Cerebellar cortex (tissue), 1 donor: ENCODE measurements at regions not wholly inside any gene's neighbourhood (a gene's known extent, or its start where the extent isn't known, plus 50 kb on each side); places are given as distances from the start of the nearest gene placed in this dataset.

Source experiments
- DNase-seq: peaks from one replicate; pipeline ENCODE4 v3.0.0-alpha.2; 2015; ENCODE audit warnings: low spot score

DNA sequence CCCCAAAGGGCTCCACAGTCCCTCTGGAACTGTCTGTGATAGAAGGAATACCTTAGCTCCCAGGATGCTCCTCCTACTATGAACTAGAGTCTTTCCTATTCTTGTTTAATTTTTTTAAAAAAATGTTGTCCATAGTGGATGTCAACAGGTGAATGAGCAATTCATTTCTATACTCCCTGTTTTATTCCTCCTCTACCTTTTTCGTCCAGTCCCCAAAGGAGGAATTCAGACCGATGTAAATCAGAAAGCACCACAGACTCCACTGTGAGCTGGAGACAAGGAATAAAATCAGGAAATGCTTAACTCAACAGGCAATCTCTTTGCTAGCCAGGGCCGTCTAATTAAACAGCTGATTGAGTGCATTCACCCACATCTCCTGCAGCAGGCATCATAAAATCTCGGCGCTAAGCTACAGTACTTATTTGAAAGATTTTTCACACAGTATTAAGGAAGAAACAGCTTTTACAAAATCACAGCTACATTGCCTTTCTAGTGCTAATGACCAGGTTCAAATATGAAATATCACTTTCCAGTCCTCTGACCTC, 381.6 kb downstream of the SIPA1L2 start:
- no peak for DNase-seq

DNA sequence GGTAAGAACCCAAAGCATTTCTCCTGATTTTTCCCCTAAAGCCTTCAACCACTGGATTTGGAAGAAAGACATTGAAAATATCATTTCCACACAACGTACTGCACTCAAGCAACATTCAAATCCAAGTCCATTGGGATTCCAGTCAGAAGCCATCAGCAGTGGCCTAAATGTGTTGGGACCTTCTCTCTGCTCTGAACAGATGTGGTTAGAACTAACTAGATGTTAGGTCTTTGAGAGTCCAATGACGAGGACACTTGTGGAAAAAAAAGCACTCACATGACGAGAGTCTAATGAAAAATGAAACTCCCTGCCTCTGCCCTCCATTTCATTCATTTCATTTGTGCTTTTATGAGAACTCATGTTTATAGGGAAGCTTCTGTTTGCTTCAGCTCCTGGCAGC, 382.3 kb downstream of the SIPA1L2 start:
- no peak for DNase-seq

DNA sequence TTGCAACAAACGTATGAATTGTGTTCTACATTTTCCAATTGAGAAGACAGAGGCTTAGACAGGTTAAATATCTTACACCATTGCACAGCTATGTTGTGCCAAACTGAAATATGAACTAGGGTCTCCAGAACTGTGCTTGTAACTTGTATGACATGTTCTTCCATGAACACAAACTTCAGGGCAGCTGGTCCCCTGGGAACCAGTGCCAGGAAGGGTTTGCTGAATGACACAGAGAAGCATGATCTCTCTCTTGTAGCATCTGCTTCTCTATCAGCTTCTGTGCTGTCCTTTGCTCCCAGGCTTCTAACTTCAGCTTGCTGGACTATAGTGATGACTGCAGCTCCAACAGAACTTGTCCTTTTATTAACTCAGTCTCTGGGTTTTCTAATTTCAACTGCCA, 385.5 kb downstream of the SIPA1L2 start:
- DNase-seq = no peak

- no peak for DNase-seq
Measured at GRCh38 chr1:232239998-232240397, 389.9 kb downstream of the SIPA1L2 start.

GRCh38 chr1:232239522-232239921, 390.4 kb downstream of the SIPA1L2 start:
- no peak for DNase-seq

DNA sequence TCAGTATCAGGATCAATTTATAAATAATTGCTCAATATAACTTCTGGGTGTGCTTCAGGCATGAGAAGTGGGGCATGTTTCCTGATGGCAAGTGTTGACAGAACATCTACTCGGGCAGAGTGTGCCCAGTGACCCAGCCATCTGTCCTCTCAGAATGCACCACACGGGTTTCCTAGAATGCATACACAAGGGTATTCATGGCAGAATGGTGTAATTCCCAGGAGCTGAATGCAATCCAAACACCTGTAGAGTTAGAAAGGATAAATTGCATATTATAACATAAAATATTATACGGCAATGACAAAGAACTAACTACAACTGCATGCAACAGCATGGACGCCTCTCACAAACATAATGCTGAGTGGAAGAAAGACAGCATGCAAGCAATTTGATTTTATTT, 391.9 kb downstream of the SIPA1L2 start:
- no peak for DNase-seq

DNA sequence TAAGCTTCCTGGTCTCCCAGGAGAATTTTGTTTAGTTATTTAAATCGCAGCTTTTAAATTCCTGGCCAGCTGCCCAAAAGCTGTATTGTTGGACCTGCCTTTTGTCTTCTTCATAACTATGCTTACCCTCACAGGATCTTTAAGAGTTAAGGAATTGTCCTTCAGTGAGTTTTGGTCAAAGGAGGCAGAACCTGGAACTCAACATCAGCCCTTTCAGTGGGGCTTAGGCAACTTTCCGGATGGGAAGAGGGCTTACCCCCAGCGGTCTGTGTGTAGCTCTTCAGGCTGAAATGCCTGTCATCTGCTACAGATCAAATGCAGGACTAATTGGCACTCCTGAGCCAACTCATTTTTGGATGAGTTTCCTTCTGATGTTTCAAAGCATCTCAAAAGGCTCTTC, 402.6 kb downstream of the SIPA1L2 start:
- no peak for DNase-seq

- DNase-seq = no peak
Measured at GRCh38 chr1:232226197-232226712, 403.7 kb downstream of the SIPA1L2 start.

- DNase-seq = no peak
Measured at GRCh38 chr1:232225336-232226131, 404.4 kb downstream of the SIPA1L2 start.

- DNase-seq = no peak
Measured at GRCh38 chr1:232223887-232224286, 406.0 kb downstream of the SIPA1L2 start.

DNA sequence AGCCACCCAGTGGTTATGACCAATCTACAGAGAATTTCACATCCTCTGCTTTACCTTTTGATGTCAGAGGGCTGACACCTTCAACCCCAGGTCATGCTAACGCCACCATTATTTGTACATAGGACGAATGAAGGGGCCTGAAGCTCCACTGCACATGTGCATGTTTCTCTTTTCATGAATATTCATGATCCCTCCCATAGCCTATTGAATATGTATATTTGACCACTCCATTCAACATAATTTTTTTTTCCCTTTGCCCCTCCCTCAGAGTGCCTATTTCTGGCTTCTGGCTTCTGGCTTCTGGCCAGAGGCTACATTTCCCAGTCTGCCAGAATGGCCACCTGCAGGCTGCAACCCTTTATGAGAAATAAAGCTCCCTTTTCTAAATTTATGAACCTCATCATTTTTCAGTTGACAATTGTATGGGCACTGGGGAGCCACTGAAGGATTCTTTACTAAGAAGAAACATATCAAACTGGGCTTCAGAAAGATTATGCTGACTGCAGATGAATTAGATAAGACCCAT, 406.7 kb downstream of the SIPA1L2 start:
- DNase-seq = no peak

GRCh38 chr1:232222614-232223013, 407.3 kb downstream of the SIPA1L2 start:
- DNase-seq = no peak

GRCh38 chr1:232221802-232222499, 408.0 kb downstream of the SIPA1L2 start:
- no peak for DNase-seq

DNA sequence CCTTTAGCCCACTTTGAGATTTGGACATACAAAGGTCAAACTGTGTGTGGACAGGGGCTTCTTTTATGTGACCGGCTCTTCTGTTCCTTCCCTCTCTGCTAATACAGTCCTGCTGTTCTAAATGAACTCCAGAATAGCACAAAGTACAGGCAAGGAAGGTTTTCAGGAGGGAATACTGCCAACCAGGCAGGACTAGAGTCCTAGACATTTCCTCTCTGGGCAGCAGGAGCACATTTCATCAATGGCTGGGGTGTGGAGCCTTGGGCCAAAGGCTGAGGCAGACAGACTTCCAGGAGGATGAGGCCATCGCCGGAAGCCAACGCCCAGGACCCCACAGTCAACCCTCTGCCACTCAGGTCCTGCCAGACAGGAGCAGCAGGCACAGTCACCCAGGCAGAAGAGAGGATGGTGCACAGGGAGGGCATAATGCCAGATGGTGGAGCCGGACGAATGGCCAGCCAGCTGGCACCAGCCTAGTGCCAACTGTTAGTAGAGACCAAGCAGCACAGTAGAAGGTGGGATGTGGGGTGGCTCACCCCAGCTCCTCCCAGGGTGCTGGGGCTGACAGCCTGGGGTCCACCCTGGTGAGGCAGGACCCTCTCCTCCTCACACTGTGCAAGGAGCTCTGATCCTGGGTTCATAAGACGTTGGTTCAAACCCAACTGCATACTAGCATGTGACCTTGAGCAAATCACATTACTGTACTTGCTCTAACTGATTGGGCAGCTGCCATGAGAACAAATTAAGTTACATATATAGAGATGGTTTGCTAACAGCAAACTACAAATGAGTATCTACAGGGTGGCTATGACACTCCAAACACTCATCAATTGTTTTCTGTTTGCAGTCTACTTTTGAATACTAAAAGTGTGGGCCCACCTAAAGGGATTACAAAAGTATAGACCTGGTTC, 410.7 kb downstream of the SIPA1L2 start:
- peak; percentile 92 for DNase-seq

DNA sequence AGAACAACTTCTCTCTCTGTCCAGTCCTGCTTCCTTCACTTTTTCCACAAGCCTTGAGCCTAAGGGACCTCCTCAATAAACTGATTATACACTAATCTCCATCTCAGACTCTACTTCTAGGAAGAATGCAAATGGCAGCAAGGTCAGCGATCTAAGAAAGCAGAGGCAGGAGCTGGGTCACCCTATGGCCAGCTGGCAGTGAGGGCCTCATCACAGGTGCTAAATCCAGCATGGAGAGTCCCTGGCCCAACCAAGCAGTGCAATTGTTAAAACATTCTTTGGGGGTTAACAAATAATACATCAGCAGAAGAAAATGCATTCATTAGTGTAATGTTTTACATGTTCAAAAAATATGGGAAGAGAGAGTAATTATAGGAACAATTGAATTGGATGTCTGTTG, 416.0 kb downstream of the SIPA1L2 start:
- no peak for DNase-seq

- DNase-seq = no peak
Measured at GRCh38 chr1:232212253-232212652, 417.7 kb downstream of the SIPA1L2 start.

DNA sequence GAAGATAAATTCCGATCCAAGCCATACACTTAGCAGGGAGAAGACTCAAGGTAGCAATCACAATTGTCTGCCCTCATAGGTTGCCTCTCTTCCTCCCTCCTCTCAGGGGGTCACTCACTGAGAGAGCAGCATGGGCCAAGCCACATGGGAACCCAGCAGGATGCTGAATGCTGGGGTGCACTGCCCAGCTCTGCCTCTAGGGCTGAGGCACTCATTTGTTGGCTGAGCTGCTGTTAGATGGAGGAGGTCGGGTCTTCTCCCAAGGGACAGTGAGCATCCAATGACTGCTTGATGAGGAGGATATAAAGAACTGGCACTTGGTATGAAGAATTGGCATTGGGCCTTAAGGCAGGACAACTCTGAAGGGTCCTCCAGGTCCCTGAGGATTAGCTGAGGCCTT, 418.8 kb downstream of the SIPA1L2 start:
- DNase-seq = no peak

GRCh38 chr1:232209357-232209756, 420.6 kb downstream of the SIPA1L2 start:
- DNase-seq = no peak

DNA sequence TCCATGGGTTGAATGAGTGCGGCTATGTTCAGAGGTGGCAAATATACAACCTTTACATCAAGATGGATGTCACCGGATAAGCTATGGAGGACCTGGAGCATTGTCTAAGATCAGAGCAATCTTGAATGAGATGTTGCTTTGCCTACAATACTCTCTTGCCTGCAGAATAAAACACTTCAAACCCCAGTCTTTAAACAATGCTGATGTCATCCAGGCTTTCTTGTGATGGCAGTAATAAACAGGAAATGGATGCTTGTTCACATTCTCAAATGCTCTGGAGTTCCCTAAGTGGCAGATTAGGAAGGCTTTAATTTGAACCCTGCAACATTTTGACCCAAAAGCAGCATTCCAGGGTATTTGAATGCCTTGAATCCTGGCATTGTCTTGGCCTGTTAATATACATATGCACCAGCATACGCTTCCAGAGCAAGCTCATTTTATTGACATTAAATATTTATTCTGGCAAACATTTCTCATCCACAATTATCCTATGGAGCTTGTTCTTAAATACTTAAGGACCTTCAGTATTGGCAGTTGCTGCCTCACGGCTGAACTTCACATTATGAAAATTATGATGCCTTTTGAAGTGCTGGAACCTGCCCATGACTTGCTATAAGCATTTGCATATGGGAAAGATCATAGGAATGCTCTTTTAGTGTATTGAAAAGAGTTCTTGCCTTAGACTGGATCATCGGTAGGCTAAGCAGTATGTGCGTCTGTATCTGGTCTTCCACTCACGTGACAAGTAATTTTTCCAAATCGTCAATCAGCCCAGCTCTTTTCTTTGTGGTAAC, 422.7 kb downstream of the SIPA1L2 start:
- DNase-seq = no peak

DNA sequence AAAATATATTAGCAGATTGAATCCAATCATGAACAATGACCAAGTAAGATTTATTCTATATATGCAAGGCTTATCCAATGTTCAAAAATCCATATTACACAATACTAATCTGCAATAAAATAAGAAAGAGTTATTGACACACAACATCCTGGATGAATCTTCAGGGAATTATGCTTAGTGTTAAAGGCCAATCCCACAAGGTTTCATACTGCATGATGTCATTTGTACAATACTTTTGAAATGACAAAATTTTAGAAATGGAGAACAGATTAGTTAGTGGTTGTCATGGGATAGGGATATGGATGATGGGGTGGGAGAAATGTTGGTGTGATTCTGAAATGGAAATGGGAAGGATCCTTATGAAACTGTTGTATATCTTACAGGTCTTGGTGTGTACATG, 425.7 kb downstream of the SIPA1L2 start:
- DNase-seq = no peak

DNA sequence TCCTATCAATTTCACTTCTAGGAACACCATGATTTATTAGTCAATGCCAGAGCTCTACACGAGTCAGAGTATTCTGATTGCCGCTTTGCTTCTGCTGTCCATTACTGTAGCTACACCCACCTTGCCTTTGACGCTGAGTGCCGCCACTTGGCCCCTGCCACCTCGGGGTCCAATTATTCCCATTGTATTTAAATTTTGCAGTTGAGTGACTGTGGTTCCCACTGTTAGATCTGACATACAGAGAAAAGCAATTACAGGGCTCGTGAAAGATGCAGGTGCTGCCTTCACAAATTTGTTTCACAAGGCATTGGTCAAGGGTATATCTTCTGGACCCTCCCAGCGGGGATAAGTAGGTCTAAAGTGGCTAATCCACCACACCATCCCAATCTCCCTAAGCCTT, 428.9 kb downstream of the SIPA1L2 start:
- no peak for DNase-seq
